ENCODE measurements at regions not wholly inside any gene's neighbourhood (a gene's known extent, or its start where the extent isn't known, plus 50 kb on each side); places are given as distances from the start of the nearest gene placed in this dataset.

GRCh38 chr21:20351138-20351537, 647.1 kb upstream of the NCAM2 start:
- TF ChIP-seq POLR2A (IDR thresholded peaks at IDR 0.05) (no peak), CTCF (IDR thresholded peaks at IDR 0.05 in 8 of 11, conservative IDR thresholded peaks at IDR 0.05 in 3 of 11) (no peak), POLR2AphosphoS5 (IDR thresholded peaks at IDR 0.05) (no peak)
- no peak for DNase-seq
- no peaks in the 10 kb centered on the region for H3K4me1 ChIP-seq
- no peak overlapping the region for H3K4me3 ChIP-seq
- H3K27ac ChIP-seq: no peak overlapping the region
- peaks cover 0 to 9% (median 0%) of the 10 kb centered on the region in 8 donors for H3K9me3 ChIP-seq
- intact Hi-C loops (cut with DNase I; ENCODE audit: low total_unique reads): no loop called here
- no peaks in the 10 kb centered on the region for H3K27me3 ChIP-seq (replicated peaks in 1 of 7)
- no peaks in the 10 kb centered on the region for H3K36me3 ChIP-seq
- WGBS, 5 donors: 55 to 73% (median 68%) methylated on average over 4 of the region's 4 CpGs

GRCh38 chr21:20353351-20353750, 644.9 kb upstream of the NCAM2 start:
- H3K36me3 ChIP-seq: no peaks in the 10 kb centered on the region
- WGBS, 5 donors: 23 to 62% (median 59%) methylated on average over 2 of the region's 2 CpGs
- no peak overlapping the region for H3K4me3 ChIP-seq
- H3K27me3 ChIP-seq (replicated peaks in 1 of 7): no peaks in the 10 kb centered on the region
- H3K4me1 ChIP-seq: no peaks in the 10 kb centered on the region
- peaks cover 0 to 8% (median 0%) of the 10 kb centered on the region in 8 donors for H3K9me3 ChIP-seq
- intact Hi-C loops (cut with DNase I; ENCODE audit: low total_unique reads): no loop called here
- TF ChIP-seq POLR2A (IDR thresholded peaks at IDR 0.05): no peak
- no peak overlapping the region for H3K27ac ChIP-seq
- DNase-seq: no peak

DNA sequence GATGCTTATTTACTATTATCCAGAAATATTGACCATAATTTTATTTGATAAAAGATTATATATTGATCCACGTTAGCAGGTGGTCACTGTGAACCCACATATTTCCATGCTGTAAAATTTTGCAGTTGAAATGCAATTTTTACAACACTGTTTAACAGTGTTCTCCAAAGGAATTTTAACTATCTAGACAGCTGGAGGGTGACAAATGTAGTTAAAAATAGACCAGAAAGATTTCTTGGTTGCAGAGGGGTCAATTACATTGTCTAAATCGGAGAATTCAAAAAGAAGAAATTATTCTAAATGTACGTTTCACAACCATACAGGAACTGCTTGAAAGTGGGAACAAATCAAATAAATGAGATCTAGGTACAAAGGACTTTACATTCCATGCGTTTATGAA, 625.2 kb upstream of the NCAM2 start:
- H3K4me1 ChIP-seq: no peaks in the 10 kb centered on the region
- WGBS, 5 donors: 55 to 72% (median 66%) methylated on average over 4 of the region's 4 CpGs
- no peaks in the 10 kb centered on the region for H3K36me3 ChIP-seq
- no peak overlapping the region for H3K27ac ChIP-seq
- no peak overlapping the region for H3K4me3 ChIP-seq
- no peak for DNase-seq
- TF ChIP-seq CTCF (IDR thresholded peaks at IDR 0.05 in 8 of 11, conservative IDR thresholded peaks at IDR 0.05 in 3 of 11) (no peak), POLR2A (IDR thresholded peaks at IDR 0.05) (no peak), POLR2AphosphoS5 (IDR thresholded peaks at IDR 0.05) (no peak)
- peaks cover 0 to 6% (median 0%) of the 10 kb centered on the region in 8 donors for H3K9me3 ChIP-seq
- H3K27me3 ChIP-seq (replicated peaks in 1 of 7): no peaks in the 10 kb centered on the region
- intact Hi-C loops (cut with DNase I; ENCODE audit: low total_unique reads): no loop called here

GRCh38 chr21:20377250-20377649, 621.0 kb upstream of the NCAM2 start:
- peaks cover 0 to 1% (median 0%) of the 10 kb centered on the region in 8 donors for H3K9me3 ChIP-seq
- H3K4me3 ChIP-seq: no peak overlapping the region
- TF ChIP-seq POLR2AphosphoS5 (IDR thresholded peaks at IDR 0.05): no peak
- DNase-seq: no peak
- intact Hi-C loops (cut with DNase I; ENCODE audit: low total_unique reads): no loop called here
- WGBS, 5 donors: 5 to 51% (median 12%) methylated on average over 1 of the region's 1 CpG
- no peaks in the 10 kb centered on the region for H3K4me1 ChIP-seq
- H3K27me3 ChIP-seq (replicated peaks in 1 of 7): no peaks in the 10 kb centered on the region
- no peaks in the 10 kb centered on the region for H3K36me3 ChIP-seq
- no peak overlapping the region for H3K27ac ChIP-seq

- no peaks in the 10 kb centered on the region for H3K27me3 ChIP-seq (replicated peaks in 1 of 7)
- H3K4me3 ChIP-seq: no peak overlapping the region
- no peaks in the 10 kb centered on the region for H3K36me3 ChIP-seq
- TF ChIP-seq POLR2AphosphoS5 (IDR thresholded peaks at IDR 0.05) (no peak), CTCF (IDR thresholded peaks at IDR 0.05 in 8 of 11, conservative IDR thresholded peaks at IDR 0.05 in 3 of 11) (no peak), POLR2A (IDR thresholded peaks at IDR 0.05) (no peak)
- intact Hi-C loops (cut with DNase I; ENCODE audit: low total_unique reads): no loop called here
- peaks cover 0 to 45% (median 28%) of the 10 kb centered on the region in 8 donors for H3K9me3 ChIP-seq
- H3K4me1 ChIP-seq: no peaks in the 10 kb centered on the region
- 83 to 91% (median 86%) methylated on average over 5 to 6 of the region's 6 CpGs for WGBS, 5 donors
- no peak overlapping the region for H3K27ac ChIP-seq
- no peak for DNase-seq
Measured at GRCh38 chr21:20388400-20388799, 609.8 kb upstream of the NCAM2 start.
